K562 (cell line): ENCODE measurements at regions not wholly inside any gene's neighbourhood (a gene's known extent, or its start where the extent isn't known, plus 50 kb on each side); places are given as distances from the start of the nearest gene placed in this dataset.

Experiments used
- ATAC-seq: fragments of 200-7000 bp; cut with Tn5 transposase; 3 replicates; pipeline ENCODE4 v1.9.1; 2020; ENCODE audit warnings: moderate library complexity
- BruUV-seq: library from RNA; stranded (reverse); fragments of 400-500 nt; replicated peaks from 2 replicates; lab custom pipeline; 2021; lab: Mats Ljungman, UMichigan
- CTCF ChIA-PET: fragments of 300-600 bp; formaldehyde crosslinking; extraction: SDS; loops from one replicate; lab custom pipeline; 2021; ENCODE audit warnings: low intra/inter-chr PET ratio; lab: Yijun Ruan, JAX
- POLR2A ChIA-PET: fragments of 300-600, 350-650 bp; sonication (Branson Sonifier 250); formaldehyde crosslinking; extraction: SDS; loops from one replicate; lab custom pipeline; 2021; ENCODE audit warnings: antibody characterized with exemption, inconsistent platforms; lab: Yijun Ruan, JAX
- DNase-seq, 4 experiments: peaks; one replicate each; pipeline versions ENCODE4 v3.0.0 to v3.0.0-alpha.2; 2011 to 2018; ENCODE audit warnings: low spot score in 3 of 4, mixed read lengths in 3 of 4; ENCODE audit errors: extremely low read depth in 1 of 4
- FAIRE-seq: peaks from 2 replicates; lab custom pipeline; 2011; peaks lifted over from hg19 to GRCh38; lab: Jason Lieb, UNC
- H2AFZ ChIP-seq: 2 replicates; pipeline ENCODE4 v1.6.0; 2011; ENCODE audit warnings: low read depth, low read length, control low read depth, inconsistent platforms
- H3K27ac ChIP-seq: fragments of 200-600 bp; 3 replicates; pipeline ENCODE4 v1.8.0; 2011; ENCODE audit warnings: low read depth, mild to moderate bottlenecking, control low read depth, inconsistent platforms, low read length, moderate library complexity, mixed read lengths; ENCODE audit errors: extremely low read depth
- H3K27me3 ChIP-seq, 2 experiments: fragments of 300-600 bp in 1 of 2; 2 replicates in 1 of 2; 3 replicates in 1 of 2; pipeline versions ENCODE4 v1.6.0 to v1.8.0; 2011; ENCODE audit warnings: inconsistent platforms in 2 of 2, low read length in 2 of 2, mild to moderate bottlenecking in 1 of 2, mixed read lengths in 1 of 2, moderate library complexity in 1 of 2; ENCODE audit not compliant: control insufficient read depth in 2 of 2, insufficient read depth in 2 of 2
- H3K36me3 ChIP-seq: fragments of 300-600 bp; 3 replicates; pipeline ENCODE4 v1.8.0; 2011; ENCODE audit warnings: mild to moderate bottlenecking, low read length, inconsistent platforms; ENCODE audit not compliant: control insufficient read depth, insufficient read depth
- H3K4me1 ChIP-seq, 2 experiments: fragments of 200-600 bp in 1 of 2; replicated peaks in 1 of 2; 2 replicates in 1 of 2; 3 replicates in 1 of 2; pipeline versions ENCODE4 v1.5.1 to v1.8.0; 2011; ENCODE audit warnings: inconsistent platforms in 2 of 2, low read length in 2 of 2, mild to moderate bottlenecking in 1 of 2, mixed read lengths in 1 of 2, moderate library complexity in 1 of 2; ENCODE audit not compliant: control insufficient read depth in 2 of 2, insufficient read depth in 2 of 2
- H3K4me2 ChIP-seq: 2 replicates; pipeline ENCODE4 v1.6.1; 2011; ENCODE audit warnings: low read length, control low read depth, inconsistent platforms, mixed read lengths; ENCODE audit not compliant: insufficient read depth
- H3K4me3 ChIP-seq: fragments of 200-600 bp; sonication (generic), shearing (Covaris generic); 2 replicates; pipeline ENCODE4 v1.5.1; 2016; ENCODE audit warnings: control low read depth, inconsistent platforms
- H3K79me2 ChIP-seq: fragments of 200-600 bp; 3 replicates; pipeline ENCODE4 v1.8.0; 2011; ENCODE audit warnings: low read length, inconsistent platforms; ENCODE audit not compliant: control insufficient read depth, insufficient read depth
- H3K9ac ChIP-seq, 2 experiments: 2 replicates each; pipeline versions ENCODE4 v1.6.0 to v1.6.1; 2011; ENCODE audit warnings: low read depth in 2 of 2, low read length in 2 of 2, control low read depth in 1 of 2, inconsistent platforms in 1 of 2, mild to moderate bottlenecking in 1 of 2, mixed read lengths in 1 of 2; ENCODE audit not compliant: insufficient read depth in 1 of 2
- H3K9me1 ChIP-seq: one replicate; pipeline ENCODE4 v1.6.0; 2011; ENCODE audit warnings: inconsistent platforms, mild to moderate bottlenecking, low read length, moderate library complexity; ENCODE audit not compliant: control insufficient read depth, insufficient read depth
- H3K9me3 ChIP-seq: replicated peaks from 2 replicates; pipeline ENCODE4 v1.5.1; 2011; ENCODE audit warnings: low read depth, low read length, inconsistent platforms; ENCODE audit not compliant: control insufficient read depth, insufficient read depth
- H4K20me1 ChIP-seq: replicated peaks from 2 replicates; pipeline ENCODE4 v1.6.1; 2011; ENCODE audit warnings: low read length, inconsistent platforms, mixed read lengths; ENCODE audit not compliant: control insufficient read depth, insufficient read depth
- ATF3 ChIP-seq, 2 experiments: fragments of 450-650 bp in 1 of 2; sonication (generic) in 1 of 2; formaldehyde crosslinking in 1 of 2; IDR thresholded peaks in 1 of 2; conservative IDR thresholded peaks in 1 of 2; 2 replicates each; pipeline versions ENCODE4 v1.6.1 to v1.8.1; 2016 to 2023; ENCODE audit warnings: mild to moderate bottlenecking in 2 of 2, moderate library complexity in 2 of 2, inconsistent platforms in 1 of 2, missing genetic modification reagents in 1 of 2
- POLR2A ChIP-seq: fragments of 450-650 bp; conservative IDR thresholded peaks from 2 replicates; pipeline ENCODE4 v1.6.1; 2016
- TEAD4 ChIP-seq, 2 experiments: sonication (generic) in 1 of 2; formaldehyde crosslinking in 1 of 2; IDR thresholded peaks; 2 replicates each; pipeline versions ENCODE4 v1.6.1 to v1.8.0; 2012 to 2022; ENCODE audit warnings: borderline replicate concordance in 1 of 2, inconsistent platforms in 1 of 2, low read length in 1 of 2, mild to moderate bottlenecking in 1 of 2, missing genetic modification reagents in 1 of 2
- ZNF316 ChIP-seq: fragments of 450-650 bp; IDR thresholded peaks from 2 replicates; pipeline ENCODE4 v1.6.1; 2016
- WGBS: fragments of 100-300 bp; shearing (Covaris generic); methylation state at CpG from one replicate; pipeline ENCODE4 v1.1.6; 2016; ENCODE audit warnings: low coverage, mixed read lengths; ENCODE audit not compliant: insufficient coverage; ENCODE audit errors: missing lambda C conversion rate; 5-methylcytosine and 5-hydroxymethylcytosine counted together
- in situ Hi-C: fragments of 300-500 bp; cut with MboI; formaldehyde crosslinking; loops from 4 replicates; pipeline ENCODE4 v1.15.0; 2018; ENCODE audit warnings: inconsistent platforms, mixed read lengths
- intact Hi-C: fragments of 100-400 bp; cut with micrococcal nuclease; formaldehyde crosslinking; loops from 2 replicates; pipeline ENCODE4 v1.14.2; 2022

DNA sequence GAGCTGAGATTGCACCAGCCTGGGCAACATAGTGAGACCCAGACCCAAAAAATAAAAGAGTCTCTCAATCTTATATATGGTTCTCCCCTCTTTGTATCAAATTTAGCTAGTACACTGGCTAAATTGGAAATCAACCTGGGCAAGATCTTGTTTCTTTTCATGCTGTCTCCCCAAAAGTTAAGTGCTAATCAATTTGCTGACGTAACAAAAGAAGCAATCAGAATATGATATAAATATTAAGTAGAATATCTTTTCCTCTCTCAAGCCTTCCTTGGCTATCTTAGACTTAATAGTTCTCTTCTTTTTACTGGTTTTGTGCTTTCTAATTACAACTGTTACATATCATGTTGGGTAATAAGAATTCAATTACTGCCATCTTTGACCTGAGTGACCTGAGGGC is 258.9 kb downstream of the KCNRG start:
- POLR2A ChIA-PET: no interaction called here
- DNase-seq: no peak
- H3K9me3 ChIP-seq: no peaks in the 10 kb centered on the region
- no peak for FAIRE-seq
- no peaks in the 10 kb centered on the region for H3K27me3 ChIP-seq
- CTCF ChIA-PET: no interaction called here
- peak; percentile 44; the same call in 1 of the 2 replicates for TF ChIP-seq ZNF316
- no peak for TF ChIP-seq POLR2A
- BruUV-seq: no TSS peak
- no peak overlapping the region for H2AFZ ChIP-seq
- no peak overlapping the region for H3K4me3 ChIP-seq
- ATAC-seq: no peak
- H4K20me1 ChIP-seq: no peaks in the 10 kb centered on the region
- no peak overlapping the region for H3K4me2 ChIP-seq
- H3K36me3 ChIP-seq: no peaks in the 10 kb centered on the region
- H3K9ac ChIP-seq: no peak overlapping the region
- in situ Hi-C loops (no loop called here), intact Hi-C loops (no loop called here)
- H3K9me1 ChIP-seq: no peaks in the 10 kb centered on the region
- H3K79me2 ChIP-seq: no peaks in the 10 kb centered on the region; the same call in 2 of the 3 replicates
- 100% methylated on average over 1 of the region's 1 CpG for WGBS
- H3K27ac ChIP-seq: no peak overlapping the region
- no peaks in the 10 kb centered on the region; a peak in 1 of 5 replicates for H3K4me1 ChIP-seq

DNA sequence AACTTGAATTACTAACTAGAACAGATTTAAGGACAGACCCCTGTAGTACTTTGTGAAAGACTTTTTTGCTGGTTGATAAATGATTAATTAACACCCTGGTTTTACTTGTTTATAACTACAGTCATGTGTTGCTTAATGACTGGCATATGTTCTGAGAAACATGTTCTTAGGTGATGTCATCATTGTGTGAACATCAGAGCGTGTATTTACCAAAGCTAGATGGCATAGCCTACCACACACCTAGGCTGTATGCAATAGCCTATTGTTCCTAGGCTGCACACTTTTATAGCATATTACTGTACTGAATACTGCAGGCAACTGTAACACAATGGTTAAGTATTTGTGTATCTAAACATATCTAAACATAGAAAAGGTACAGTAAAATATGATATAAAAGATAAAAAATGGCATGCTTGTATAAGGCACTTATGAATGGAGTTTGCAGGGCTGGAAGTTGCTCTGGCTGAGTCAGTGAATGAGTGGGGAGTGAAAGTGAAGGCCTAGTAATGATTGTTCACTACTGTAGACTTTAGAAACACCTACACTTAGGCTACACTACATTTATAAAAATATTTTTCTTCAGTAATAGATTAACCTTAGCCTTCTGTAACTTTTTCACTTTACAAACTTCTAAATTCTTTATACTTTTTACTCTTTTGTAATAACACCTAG is 260.3 kb downstream of the KCNRG start:
- no peaks in the 10 kb centered on the region; a peak in 1 of 5 replicates for H3K4me1 ChIP-seq
- no peaks in the 10 kb centered on the region for H3K27me3 ChIP-seq
- intact Hi-C loops: no loop called here
- no peak overlapping the region for H3K27ac ChIP-seq
- 62% methylated on average over 1 of the region's 1 CpG for WGBS
- no peak overlapping the region for H3K9ac ChIP-seq
- BruUV-seq: no TSS peak
- FAIRE-seq (no peak), DNase-seq (no peak), ATAC-seq (no peak)
- H3K9me3 ChIP-seq: no peaks in the 10 kb centered on the region
- H2AFZ ChIP-seq: no peak overlapping the region
- no peaks in the 10 kb centered on the region; the same call in 2 of the 3 replicates for H3K79me2 ChIP-seq
- POLR2A ChIA-PET: no interaction called here
- H3K4me2 ChIP-seq: no peak overlapping the region
- TF ChIP-seq ATF3 (IDR thresholded peaks at IDR 0.05) (peak; percentile 28; the same call in 1 of the 2 replicates), ATF3 (CRISPR knock-in tag; conservative IDR thresholded peaks at IDR 0.05) (no peak), TEAD4 (IDR thresholded peaks at IDR 0.05; ENCODE audit: low read length) (no peak), TEAD4 (CRISPR knock-in tag; IDR thresholded peaks at IDR 0.05; ENCODE audit: borderline replicate concordance) (no peak)
- H3K4me3 ChIP-seq: no peak overlapping the region
- no peaks in the 10 kb centered on the region for H4K20me1 ChIP-seq
- CTCF ChIA-PET: no interaction called here
- no peaks in the 10 kb centered on the region for H3K36me3 ChIP-seq
- H3K9me1 ChIP-seq: no peaks in the 10 kb centered on the region
- in situ Hi-C loops: no loop called here
